ENCODE measurements at regions not wholly inside any gene's neighbourhood (a gene's known extent, or its start where the extent isn't known, plus 50 kb on each side); places are given as distances from the start of the nearest gene placed in this dataset.

- no peak overlapping the region for H3K4me3 ChIP-seq (ENCODE audit: low read length)
- no peak for DNase-seq (ENCODE audit: low read depth)
- TF ChIP-seq CTCF (IDR thresholded peaks at IDR 0.05; ENCODE audit: insufficient read depth, low read depth, low read length, missing control alignments) = no peak
These were observed 223.7 kb upstream of the AJAP1 start for GRCh38 chr1:4430406-4431365.

- no peak for TF ChIP-seq CTCF (IDR thresholded peaks at IDR 0.05; ENCODE audit: insufficient read depth, low read depth, low read length, missing control alignments)
- no peak for DNase-seq (ENCODE audit: low read depth)
These were observed 222.9 kb upstream of the AJAP1 start for GRCh38 chr1:4431491-4431890.

GRCh38 chr1:4433075-4433474, 221.3 kb upstream of the AJAP1 start:
- no peak overlapping the region for H3K4me3 ChIP-seq (ENCODE audit: low read length)
- TF ChIP-seq CTCF (IDR thresholded peaks at IDR 0.05; ENCODE audit: insufficient read depth, low read depth, low read length, missing control alignments) = no peak
- DNase-seq (ENCODE audit: low read depth) = no peak

More at GRCh38 chr1:4431491-4431890, 222.9 kb upstream of the AJAP1 start:
- no peak overlapping the region for H3K4me3 ChIP-seq (ENCODE audit: low read length)

- no peak overlapping the region for H3K4me3 ChIP-seq (ENCODE audit: low read length)
- TF ChIP-seq CTCF (IDR thresholded peaks at IDR 0.05; ENCODE audit: insufficient read depth, low read depth, low read length, missing control alignments) = no peak
- no peak for DNase-seq (ENCODE audit: low read depth)
These were observed 210.3 kb upstream of the AJAP1 start for GRCh38 chr1:4444086-4444485.

GRCh38 chr1:4447778-4448420, 206.5 kb upstream of the AJAP1 start:
- DNase-seq (ENCODE audit: low read depth) = no peak
- no peak overlapping the region for H3K4me3 ChIP-seq (ENCODE audit: low read length)
- TF ChIP-seq CTCF (IDR thresholded peaks at IDR 0.05; ENCODE audit: insufficient read depth, low read depth, low read length, missing control alignments) = no peak

GRCh38 chr1:4449972-4450371, 204.4 kb upstream of the AJAP1 start:
- DNase-seq (ENCODE audit: low read depth) = no peak
- no peak overlapping the region for H3K4me3 ChIP-seq (ENCODE audit: low read length)
- TF ChIP-seq CTCF (IDR thresholded peaks at IDR 0.05; ENCODE audit: insufficient read depth, low read depth, low read length, missing control alignments) = no peak

All from epithelial cell of esophagus (primary cell).